ENCODE measurements at regions not wholly inside any gene's neighbourhood (a gene's known extent, or its start where the extent isn't known, plus 50 kb on each side); places are given as distances from the start of the nearest gene placed in this dataset.

DNA sequence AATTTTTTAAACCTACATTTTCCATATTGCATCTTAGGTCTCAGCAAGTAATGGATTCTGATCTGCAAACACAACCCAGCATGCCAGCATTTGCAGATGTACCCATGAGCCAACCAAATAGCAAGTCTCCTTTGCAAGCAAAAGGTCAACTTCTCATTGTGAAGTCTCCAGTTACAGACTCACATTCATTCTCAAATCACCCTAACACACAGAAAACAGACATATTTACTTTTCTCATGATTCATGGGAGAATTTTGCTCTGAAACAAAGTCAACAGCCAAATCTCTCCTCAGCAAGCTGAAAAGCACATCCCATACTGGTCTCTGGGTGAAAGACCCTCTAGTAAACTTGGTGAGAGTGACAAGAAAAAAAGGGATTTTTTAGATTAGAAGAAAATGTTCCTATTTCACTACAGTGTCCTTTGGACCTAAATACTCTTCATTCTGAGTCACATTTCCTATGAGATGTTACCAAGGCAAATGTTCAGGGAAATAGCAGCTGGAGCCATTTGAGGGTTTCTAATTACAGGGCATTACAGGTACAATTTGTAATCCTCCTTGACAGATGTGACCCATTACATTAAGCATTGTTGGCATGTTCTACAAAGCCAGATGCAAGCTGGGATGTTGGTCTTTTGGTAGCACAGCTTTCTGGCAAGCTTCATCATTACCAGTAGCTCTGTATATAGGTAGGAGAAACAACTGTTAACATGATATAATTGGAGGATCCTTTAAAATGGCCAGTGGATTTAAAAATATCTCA, 383.3 kb downstream of the SMARCA1 start:
- Histone ChIP-seq H3K27ac (no peak overlapping the region), H3K4me3 (no peak overlapping the region), H3K36me3 (no peaks in the 10 kb centered on the region), H3K4me1 (no peaks in the 10 kb centered on the region), H3K27me3 (no peaks in the 10 kb centered on the region), H3K9me3 (no peaks in the 10 kb centered on the region)
- DNase-seq = no peak
- TF ChIP-seq CTCF (IDR thresholded peaks at IDR 0.05) = no peak
- intact Hi-C loops (cut with DNase I; ENCODE audit: low total_unique reads) = no loop called here

- no peaks in the 10 kb centered on the region for H3K27me3 ChIP-seq
- no peak overlapping the region for H3K27ac ChIP-seq
- intact Hi-C loops (cut with DNase I; ENCODE audit: low total_unique reads) = no loop called here
- H3K4me3 ChIP-seq = no peak overlapping the region
- no peaks in the 10 kb centered on the region for H3K36me3 ChIP-seq
- H3K9me3 ChIP-seq = no peaks in the 10 kb centered on the region
- H3K4me1 ChIP-seq = no peaks in the 10 kb centered on the region
- no peak for TF ChIP-seq CTCF (IDR thresholded peaks at IDR 0.05)
- DNase-seq = no peak
These were observed 398.0 kb downstream of the SMARCA1 start for GRCh38 chrX:129125122-129125914.

DNA sequence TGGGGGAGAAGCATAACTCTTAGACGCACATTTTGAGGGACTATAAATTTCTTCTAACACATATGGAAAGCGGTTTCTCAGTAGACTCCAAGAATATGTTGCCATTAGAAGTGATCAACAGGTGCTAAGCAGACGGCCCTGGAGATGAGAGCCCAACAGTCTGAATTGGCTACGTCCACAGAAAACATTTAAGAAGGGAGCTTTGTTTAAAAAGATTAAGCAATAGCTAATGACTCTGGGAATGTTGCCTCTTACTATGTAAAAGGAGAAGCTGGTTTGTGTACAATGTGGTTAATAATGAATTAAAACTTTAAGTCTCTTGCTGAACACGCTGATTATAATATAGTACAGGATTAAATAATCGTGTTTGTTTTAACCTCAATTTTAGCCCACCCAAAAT, 399.5 kb downstream of the SMARCA1 start:
- no peaks in the 10 kb centered on the region for H3K9me3 ChIP-seq
- no peak overlapping the region for H3K4me3 ChIP-seq
- TF ChIP-seq CTCF (IDR thresholded peaks at IDR 0.05) = no peak
- H3K36me3 ChIP-seq = no peaks in the 10 kb centered on the region
- no peak overlapping the region for H3K27ac ChIP-seq
- no peak for DNase-seq
- no peaks in the 10 kb centered on the region for H3K4me1 ChIP-seq
- H3K27me3 ChIP-seq = no peaks in the 10 kb centered on the region
- intact Hi-C loops (cut with DNase I; ENCODE audit: low total_unique reads) = no loop called here

DNA sequence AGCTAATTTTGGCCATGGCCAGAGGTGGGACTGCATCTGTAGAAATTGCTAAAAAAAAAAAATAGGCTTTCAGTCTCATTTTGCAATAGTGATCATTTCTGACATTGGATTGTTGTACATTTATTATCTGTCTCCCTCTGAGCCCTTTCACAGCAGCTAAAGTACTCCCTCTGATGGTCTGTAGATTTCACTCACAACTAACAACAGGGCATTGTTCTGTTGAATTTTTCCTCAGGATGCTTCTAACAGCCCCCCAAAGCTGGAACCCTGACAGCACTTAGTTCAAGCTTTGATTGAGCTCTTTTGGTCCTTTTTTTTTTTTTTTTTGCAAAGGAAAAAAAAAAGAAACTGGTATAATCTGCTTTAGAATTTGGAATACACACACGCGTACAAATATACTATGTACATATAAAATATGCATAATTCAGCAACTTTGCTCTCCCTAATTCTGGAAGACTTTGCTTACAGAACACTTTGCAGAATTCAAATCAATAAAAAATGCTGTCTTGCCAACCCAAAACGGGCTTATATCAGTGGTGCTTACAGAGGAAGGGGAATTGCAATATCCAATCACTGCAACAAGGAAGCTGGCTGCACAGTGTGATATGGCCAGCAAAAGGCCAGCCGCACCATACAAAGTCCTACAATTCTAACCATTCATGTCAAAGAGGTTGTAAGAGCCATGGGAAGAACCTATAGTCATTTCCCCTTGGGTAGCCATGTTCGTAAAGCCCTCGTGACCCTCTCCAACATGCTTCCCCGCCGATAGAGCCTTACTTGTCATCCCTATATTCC, 406.4 kb downstream of the SMARCA1 start:
- intact Hi-C loops (cut with DNase I; ENCODE audit: low total_unique reads) = no loop called here
- H3K4me1 ChIP-seq = no peaks in the 10 kb centered on the region
- no peaks in the 10 kb centered on the region for H3K36me3 ChIP-seq
- TF ChIP-seq CTCF (IDR thresholded peaks at IDR 0.05) = no peak
- DNase-seq = no peak
- H3K9me3 ChIP-seq = no peaks in the 10 kb centered on the region
- H3K27me3 ChIP-seq = no peaks in the 10 kb centered on the region
- no peak overlapping the region for H3K4me3 ChIP-seq
- H3K27ac ChIP-seq = no peak overlapping the region

DNA sequence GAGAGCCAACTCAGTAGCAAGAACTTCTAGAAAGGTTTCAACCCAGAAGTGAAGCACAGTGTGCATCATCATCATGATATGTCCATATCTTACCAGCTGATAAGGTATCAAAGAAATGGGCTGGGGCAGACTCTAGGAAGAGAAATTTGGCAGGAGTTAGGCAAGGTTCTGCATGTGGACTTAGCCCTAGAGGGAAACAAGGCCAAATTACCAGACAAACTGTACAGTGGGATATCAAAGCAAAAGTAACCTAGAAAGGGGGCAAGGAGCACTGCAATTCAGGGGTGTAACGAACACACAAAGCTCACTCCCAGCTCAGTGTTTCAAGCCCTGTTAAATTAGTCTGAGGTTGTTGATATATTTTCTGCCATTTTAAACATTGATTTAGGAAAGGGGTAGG, 407.4 kb downstream of the SMARCA1 start:
- intact Hi-C loops (cut with DNase I; ENCODE audit: low total_unique reads) = no loop called here
- no peak for TF ChIP-seq CTCF (IDR thresholded peaks at IDR 0.05)
- no peaks in the 10 kb centered on the region for H3K27me3 ChIP-seq
- no peaks in the 10 kb centered on the region for H3K36me3 ChIP-seq
- no peaks in the 10 kb centered on the region for H3K9me3 ChIP-seq
- no peak overlapping the region for H3K4me3 ChIP-seq
- no peak for DNase-seq
- H3K27ac ChIP-seq = no peak overlapping the region
- H3K4me1 ChIP-seq = no peaks in the 10 kb centered on the region

All from tibial artery (tissue), 4 donors.